Retinal pigment epithelial cell (primary cell): ENCODE measurements at regions not wholly inside any gene's neighbourhood (a gene's known extent, or its start where the extent isn't known, plus 50 kb on each side); places are given as distances from the start of the nearest gene placed in this dataset.

Source experiments
- DNase-seq: peaks from one replicate; pipeline ENCODE4 v3.0.0-alpha.2; 2010; ENCODE audit warnings: low read depth
- H3K4me3 ChIP-seq: 2 replicates; pipeline ENCODE4 v1.5.1; 2011; ENCODE audit warnings: mild to moderate bottlenecking, low read length, control low read depth, moderate library complexity
- TF ChIP-seq, protein P1 (sequence below): conservative IDR thresholded peaks from 2 replicates; pipeline ENCODE4 v1.5.1; 2011; ENCODE audit warnings: low read depth, low read length, control low read depth, inconsistent platforms

DNA sequence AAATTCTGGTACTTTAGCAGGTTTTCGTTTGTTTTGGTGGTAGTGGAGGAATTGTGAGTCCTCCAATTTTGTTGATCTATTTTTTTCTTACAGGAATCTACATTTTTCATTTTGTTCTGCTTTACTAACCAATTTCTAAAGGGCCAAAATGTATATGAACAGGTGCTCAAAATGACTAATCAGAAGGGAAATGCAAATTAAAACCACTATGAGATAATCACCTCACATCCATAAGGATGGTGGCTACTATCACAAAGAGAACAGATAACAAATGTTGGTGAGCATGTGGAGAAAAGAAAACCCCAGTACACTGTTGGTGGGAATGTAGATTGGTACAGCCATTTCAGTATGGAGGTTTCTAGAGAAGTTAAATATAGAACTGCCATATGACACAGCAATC lies 134.2 kb downstream of the LMO4 start:
- TF ChIP-seq, protein P1, sequence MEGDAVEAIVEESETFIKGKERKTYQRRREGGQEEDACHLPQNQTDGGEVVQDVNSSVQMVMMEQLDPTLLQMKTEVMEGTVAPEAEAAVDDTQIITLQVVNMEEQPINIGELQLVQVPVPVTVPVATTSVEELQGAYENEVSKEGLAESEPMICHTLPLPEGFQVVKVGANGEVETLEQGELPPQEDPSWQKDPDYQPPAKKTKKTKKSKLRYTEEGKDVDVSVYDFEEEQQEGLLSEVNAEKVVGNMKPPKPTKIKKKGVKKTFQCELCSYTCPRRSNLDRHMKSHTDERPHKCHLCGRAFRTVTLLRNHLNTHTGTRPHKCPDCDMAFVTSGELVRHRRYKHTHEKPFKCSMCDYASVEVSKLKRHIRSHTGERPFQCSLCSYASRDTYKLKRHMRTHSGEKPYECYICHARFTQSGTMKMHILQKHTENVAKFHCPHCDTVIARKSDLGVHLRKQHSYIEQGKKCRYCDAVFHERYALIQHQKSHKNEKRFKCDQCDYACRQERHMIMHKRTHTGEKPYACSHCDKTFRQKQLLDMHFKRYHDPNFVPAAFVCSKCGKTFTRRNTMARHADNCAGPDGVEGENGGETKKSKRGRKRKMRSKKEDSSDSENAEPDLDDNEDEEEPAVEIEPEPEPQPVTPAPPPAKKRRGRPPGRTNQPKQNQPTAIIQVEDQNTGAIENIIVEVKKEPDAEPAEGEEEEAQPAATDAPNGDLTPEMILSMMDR = no peak
- DNase-seq = no peak
- H3K4me3 ChIP-seq = no peak overlapping the region

- TF ChIP-seq, protein P1 = no peak
- no peak overlapping the region for H3K4me3 ChIP-seq
- DNase-seq = no peak
Measured at GRCh38 chr1:87464022-87464490, 135.4 kb downstream of the LMO4 start.

- DNase-seq = no peak
- TF ChIP-seq, protein P1 = no peak
- H3K4me3 ChIP-seq = no peak overlapping the region
Measured at GRCh38 chr1:87466621-87467020, 137.9 kb downstream of the LMO4 start.

GRCh38 chr1:87472716-87473115 lies 144.0 kb downstream of the LMO4 start:
- no peak overlapping the region for H3K4me3 ChIP-seq
- TF ChIP-seq, protein P1 = no peak
- DNase-seq = no peak

DNA sequence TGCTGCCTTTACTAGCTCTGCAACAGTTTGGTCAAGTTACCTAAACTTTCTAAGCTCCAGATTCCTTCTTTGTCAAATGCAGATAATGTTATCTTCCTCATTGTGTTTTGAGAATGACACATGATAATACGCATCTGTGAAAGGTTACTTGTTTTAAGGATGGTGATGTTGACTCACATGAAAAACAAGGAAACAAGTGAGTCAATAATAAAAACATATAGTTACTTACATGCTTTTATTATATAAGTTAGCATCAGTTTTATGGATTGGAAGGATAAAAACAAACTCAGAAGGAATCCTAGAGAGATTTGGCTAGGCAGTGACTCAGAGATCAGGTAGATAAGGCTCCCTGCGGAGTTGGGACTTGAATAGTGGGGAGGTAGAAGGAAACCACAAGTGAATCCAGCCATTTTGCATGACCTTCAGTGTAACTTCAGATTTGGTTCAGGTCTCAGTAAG lies 144.6 kb downstream of the LMO4 start:
- no peak for DNase-seq
- TF ChIP-seq, protein P1 = no peak
- no peak overlapping the region for H3K4me3 ChIP-seq

- TF ChIP-seq, protein P1 = no peak
- H3K4me3 ChIP-seq = no peak overlapping the region
Measured at GRCh38 chr1:87474098-87474497, 145.4 kb downstream of the LMO4 start.

DNA sequence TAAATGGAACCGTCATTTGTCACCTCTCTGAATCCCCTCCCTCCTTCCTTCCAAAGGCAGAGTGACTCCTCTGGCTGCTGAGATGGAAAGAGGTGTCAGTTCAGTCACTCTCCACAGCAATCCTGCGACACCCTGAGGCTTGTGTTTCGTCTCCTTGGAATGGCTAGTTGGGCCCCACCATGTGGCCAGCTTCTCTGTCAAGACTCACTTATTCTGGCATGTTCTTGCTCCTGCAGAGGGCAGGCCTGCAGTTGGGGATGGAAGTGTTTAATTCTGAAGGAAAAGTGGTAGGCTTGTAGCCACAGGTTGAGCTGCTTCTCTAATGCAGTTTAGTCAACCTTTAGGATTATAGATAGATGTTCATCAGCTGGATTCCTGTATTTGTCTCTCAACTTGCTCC lies 149.6 kb downstream of the LMO4 start:
- TF ChIP-seq, protein P1 = peak; percentile 19
- H3K4me3 ChIP-seq = no peak overlapping the region
- no peak for DNase-seq

More at GRCh38 chr1:87474098-87474497, 145.4 kb downstream of the LMO4 start:
- no peak for DNase-seq
